MM.1S (cell line): ENCODE measurements at regions not wholly inside any gene's neighbourhood (a gene's known extent, or its start where the extent isn't known, plus 50 kb on each side); places are given as distances from the start of the nearest gene placed in this dataset.

ENCODE experiments used
- EZH2phosphoT487 ChIP-seq: fragments of 300-600 bp; sonication (generic); IDR thresholded peaks from 2 replicates; pipeline ENCODE4 v1.6.1; 2018; ENCODE audit warnings: antibody characterized with exemption, low read length
- TF ChIP-seq, protein P1 (sequence below): fragments of 300-600 bp; sonication (generic); IDR thresholded peaks from 2 replicates; pipeline ENCODE4 v1.5.1; 2016; ENCODE audit warnings: antibody characterized with exemption, low read length, mixed read lengths

DNA sequence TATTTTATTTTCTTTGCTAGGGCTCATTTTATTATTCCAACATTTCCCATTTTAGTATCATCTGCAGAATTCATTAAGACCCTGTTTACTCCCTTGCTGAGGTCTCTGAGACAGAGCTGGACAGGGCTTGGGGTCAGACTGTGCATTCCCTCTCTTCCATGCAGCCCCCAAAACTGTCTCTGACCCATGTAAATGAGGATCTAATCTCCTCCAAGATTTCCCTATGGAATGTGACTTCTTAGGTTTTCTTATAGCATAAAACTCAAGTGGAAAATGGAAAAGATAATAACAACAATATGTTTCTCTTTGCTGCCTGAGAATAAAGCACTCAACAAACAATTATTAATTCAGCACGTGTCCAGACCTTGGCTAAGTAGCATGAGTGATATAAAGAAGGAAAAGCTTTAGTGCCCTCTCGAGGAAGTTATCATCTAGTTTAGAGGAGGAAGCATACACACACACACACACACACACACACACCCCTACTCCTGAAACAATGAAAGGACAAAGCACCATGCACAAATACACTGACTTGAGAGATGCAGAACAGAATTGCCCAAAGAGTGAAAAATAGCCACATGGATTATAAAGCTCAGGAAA, 815.5 kb downstream of the BCKDHB start:
- TF ChIP-seq, protein P1, sequence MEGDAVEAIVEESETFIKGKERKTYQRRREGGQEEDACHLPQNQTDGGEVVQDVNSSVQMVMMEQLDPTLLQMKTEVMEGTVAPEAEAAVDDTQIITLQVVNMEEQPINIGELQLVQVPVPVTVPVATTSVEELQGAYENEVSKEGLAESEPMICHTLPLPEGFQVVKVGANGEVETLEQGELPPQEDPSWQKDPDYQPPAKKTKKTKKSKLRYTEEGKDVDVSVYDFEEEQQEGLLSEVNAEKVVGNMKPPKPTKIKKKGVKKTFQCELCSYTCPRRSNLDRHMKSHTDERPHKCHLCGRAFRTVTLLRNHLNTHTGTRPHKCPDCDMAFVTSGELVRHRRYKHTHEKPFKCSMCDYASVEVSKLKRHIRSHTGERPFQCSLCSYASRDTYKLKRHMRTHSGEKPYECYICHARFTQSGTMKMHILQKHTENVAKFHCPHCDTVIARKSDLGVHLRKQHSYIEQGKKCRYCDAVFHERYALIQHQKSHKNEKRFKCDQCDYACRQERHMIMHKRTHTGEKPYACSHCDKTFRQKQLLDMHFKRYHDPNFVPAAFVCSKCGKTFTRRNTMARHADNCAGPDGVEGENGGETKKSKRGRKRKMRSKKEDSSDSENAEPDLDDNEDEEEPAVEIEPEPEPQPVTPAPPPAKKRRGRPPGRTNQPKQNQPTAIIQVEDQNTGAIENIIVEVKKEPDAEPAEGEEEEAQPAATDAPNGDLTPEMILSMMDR = peak; percentile 6; the same call in 1 of the 2 replicates
- TF ChIP-seq EZH2phosphoT487 = no peak
